HepG2 (cell line): ENCODE measurements at regions not wholly inside any gene's neighbourhood (a gene's known extent, or its start where the extent isn't known, plus 50 kb on each side); places are given as distances from the start of the nearest gene placed in this dataset.

ENCODE experiments used
- DNMT1 ChIP-seq: sonication (generic); formaldehyde crosslinking; IDR thresholded peaks from 2 replicates; pipeline ENCODE4 v1.5.1; 2020; ENCODE audit warnings: mild to moderate bottlenecking, missing genetic modification reagents
- HHEX ChIP-seq: IDR thresholded peaks from 2 replicates; pipeline ENCODE4 v1.6.1; 2016; ENCODE audit warnings: control low read depth
- HOXA5 ChIP-seq: sonication (generic); formaldehyde crosslinking; IDR thresholded peaks from 2 replicates; pipeline ENCODE4 v1.4.0; 2020; ENCODE audit warnings: missing genetic modification reagents
- MEIS2 ChIP-seq: sonication (generic); formaldehyde crosslinking; IDR thresholded peaks from 2 replicates; pipeline ENCODE4 v1.9.0; 2021; ENCODE audit warnings: mild to moderate bottlenecking, missing genetic modification reagents
- MTF2 ChIP-seq: sonication (generic); formaldehyde crosslinking; IDR thresholded peaks from 2 replicates; pipeline ENCODE4 v1.5.0; 2020; ENCODE audit warnings: missing genetic modification reagents, borderline replicate concordance
- NFE2L1 ChIP-seq: sonication (generic); formaldehyde crosslinking; IDR thresholded peaks from 2 replicates; pipeline ENCODE4 v1.4.0; 2020; ENCODE audit warnings: missing genetic modification reagents, mild to moderate bottlenecking, borderline replicate concordance
- PAX8 ChIP-seq: sonication (generic); formaldehyde crosslinking; IDR thresholded peaks from 2 replicates; pipeline ENCODE4 v1.8.0; 2022; ENCODE audit warnings: mild to moderate bottlenecking, missing genetic modification reagents, borderline replicate concordance
- SOX6 ChIP-seq, 2 experiments: fragments of 450-650 bp in 1 of 2; sonication (generic) in 1 of 2; formaldehyde crosslinking in 1 of 2; IDR thresholded peaks; 2 replicates each; pipeline versions ENCODE4 v1.4.0 to v1.6.1; 2017 to 2020; ENCODE audit warnings: antibody characterized with exemption in 1 of 2, mild to moderate bottlenecking in 1 of 2, missing genetic modification reagents in 1 of 2
- WIZ ChIP-seq: sonication (generic); formaldehyde crosslinking; IDR thresholded peaks from 2 replicates; pipeline ENCODE4 v1.5.1; 2020; ENCODE audit warnings: mild to moderate bottlenecking, missing genetic modification reagents
- ZNF331 ChIP-seq: sonication (generic); formaldehyde crosslinking; IDR thresholded peaks from 2 replicates; pipeline ENCODE4 v1.4.0; 2020; ENCODE audit warnings: missing genetic modification reagents
- ZNF510 ChIP-seq: sonication (generic); formaldehyde crosslinking; IDR thresholded peaks from 2 replicates; pipeline ENCODE4 v1.4.0; 2020; ENCODE audit warnings: low read depth, mild to moderate bottlenecking, missing genetic modification reagents
- ZNF652 ChIP-seq: IDR thresholded peaks from 2 replicates; pipeline ENCODE4 v1.6.1; 2016; ENCODE audit warnings: low read depth, borderline replicate concordance
- ZNF749 ChIP-seq: sonication (generic); formaldehyde crosslinking; IDR thresholded peaks from 2 replicates; pipeline ENCODE4 v1.8.0; 2022; ENCODE audit warnings: mild to moderate bottlenecking, missing genetic modification reagents, moderate library complexity, borderline replicate concordance
- ZNF788 ChIP-seq: sonication (generic); formaldehyde crosslinking; IDR thresholded peaks from 2 replicates; pipeline ENCODE4 v1.5.0; 2020; ENCODE audit warnings: mild to moderate bottlenecking, missing genetic modification reagents, borderline replicate concordance
- TF ChIP-seq, protein P1 (sequence below): IDR thresholded peaks from 2 replicates; pipeline ENCODE4 v1.6.1; 2016; ENCODE audit warnings: low read depth, control low read depth
- TF ChIP-seq, protein P2 (sequence below): sonication (generic); formaldehyde crosslinking; IDR thresholded peaks from 2 replicates; pipeline ENCODE4 v1.5.0; 2020; ENCODE audit warnings: missing genetic modification reagents
- TF ChIP-seq, protein P3 (sequence below): IDR thresholded peaks from 2 replicates; pipeline ENCODE4 v1.6.1; 2016; ENCODE audit warnings: missing genetic modification reagents, missing compliant biosample characterization
- TF ChIP-seq, protein P4 (sequence below): sonication (generic); formaldehyde crosslinking; IDR thresholded peaks from 2 replicates; pipeline ENCODE4 v1.5.1; 2020; ENCODE audit warnings: missing genetic modification reagents, mild to moderate bottlenecking, borderline replicate concordance
- TF ChIP-seq, protein P5 (sequence below): IDR thresholded peaks from 2 replicates; pipeline ENCODE4 v1.6.1; 2016; ENCODE audit warnings: low read depth, missing genetic modification reagents, missing compliant biosample characterization

DNA sequence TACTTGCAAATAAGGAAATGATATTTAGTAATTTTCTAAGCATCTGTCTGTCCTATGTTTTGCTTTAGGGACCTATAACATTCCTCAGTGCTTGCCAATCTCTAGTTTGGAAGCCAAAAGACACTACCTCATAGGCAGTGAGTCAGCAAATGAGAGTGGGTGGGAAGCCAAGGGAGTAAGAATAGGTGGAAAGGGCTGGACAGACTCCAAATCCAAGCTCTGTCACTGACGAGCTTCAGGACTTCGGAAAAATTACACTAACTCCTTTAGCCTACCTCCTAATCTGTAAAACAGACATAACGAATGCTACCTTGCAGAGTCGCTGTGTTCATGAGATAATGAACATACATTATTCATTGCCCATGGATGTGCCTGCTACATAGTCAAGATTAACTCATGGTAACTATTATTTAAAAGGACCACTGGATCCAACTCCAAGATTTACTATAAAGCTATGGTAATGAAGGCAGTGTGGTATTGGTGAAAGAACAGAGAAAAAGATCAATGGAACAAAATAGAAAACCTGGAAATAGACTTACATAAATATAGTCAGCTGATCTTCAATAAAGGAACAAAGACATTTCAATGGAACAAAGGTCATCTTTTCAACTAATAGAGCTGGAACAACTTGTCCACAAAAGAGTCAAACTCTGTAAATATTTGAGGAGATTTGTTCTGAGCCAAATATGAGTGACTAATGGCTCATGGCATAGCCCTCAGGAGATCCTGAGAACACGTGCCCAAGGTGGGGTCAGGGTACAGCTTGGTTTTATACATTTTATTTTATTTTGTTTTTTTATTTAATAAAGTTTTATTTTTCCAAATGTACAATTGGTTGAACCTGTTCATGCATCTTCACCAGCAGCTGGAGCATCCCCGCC, 64.1 kb downstream of the FAM50B start (continued):
- TF ChIP-seq ZNF749 (CRISPR knock-in tag) (no peak), ZNF510 (CRISPR knock-in tag) (no peak), HOXA5 (0 out of 2 replicates have a peak, but pooled peaks have one; percentile 49), HHEX (CRISPR knock-in tag) (peak; percentile 88), MTF2 (CRISPR knock-in tag) (no peak), ZNF652 (peak; percentile 89), MEIS2 (CRISPR knock-in tag) (peak; percentile 37; the same call in 1 of the 2 replicates), WIZ (no peak), ZNF788 (CRISPR knock-in tag) (no peak), SOX6 (IDR thresholded peaks at IDR 0.05) (no peak), SOX6 (CRISPR knock-in tag; IDR thresholded peaks at IDR 0.05) (peak; percentile 99), DNMT1 (no peak), ZNF331 (CRISPR knock-in tag) (0 out of 2 replicates have a peak, but pooled peaks have one; percentile 65), NFE2L1 (no peak), PAX8 (CRISPR knock-in tag) (no peak)
- TF ChIP-seq, protein P1, sequence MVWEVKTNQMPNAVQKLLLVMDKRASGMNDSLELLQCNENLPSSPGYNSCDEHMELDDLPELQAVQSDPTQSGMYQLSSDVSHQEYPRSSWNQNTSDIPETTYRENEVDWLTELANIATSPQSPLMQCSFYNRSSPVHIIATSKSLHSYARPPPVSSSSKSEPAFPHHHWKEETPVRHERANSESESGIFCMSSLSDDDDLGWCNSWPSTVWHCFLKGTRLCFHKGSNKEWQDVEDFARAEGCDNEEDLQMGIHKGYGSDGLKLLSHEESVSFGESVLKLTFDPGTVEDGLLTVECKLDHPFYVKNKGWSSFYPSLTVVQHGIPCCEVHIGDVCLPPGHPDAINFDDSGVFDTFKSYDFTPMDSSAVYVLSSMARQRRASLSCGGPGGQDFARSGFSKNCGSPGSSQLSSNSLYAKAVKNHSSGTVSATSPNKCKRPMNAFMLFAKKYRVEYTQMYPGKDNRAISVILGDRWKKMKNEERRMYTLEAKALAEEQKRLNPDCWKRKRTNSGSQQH (CRISPR knock-in tag): peak; percentile 14; the same call in 1 of the 2 replicates
- TF ChIP-seq, protein P2, sequence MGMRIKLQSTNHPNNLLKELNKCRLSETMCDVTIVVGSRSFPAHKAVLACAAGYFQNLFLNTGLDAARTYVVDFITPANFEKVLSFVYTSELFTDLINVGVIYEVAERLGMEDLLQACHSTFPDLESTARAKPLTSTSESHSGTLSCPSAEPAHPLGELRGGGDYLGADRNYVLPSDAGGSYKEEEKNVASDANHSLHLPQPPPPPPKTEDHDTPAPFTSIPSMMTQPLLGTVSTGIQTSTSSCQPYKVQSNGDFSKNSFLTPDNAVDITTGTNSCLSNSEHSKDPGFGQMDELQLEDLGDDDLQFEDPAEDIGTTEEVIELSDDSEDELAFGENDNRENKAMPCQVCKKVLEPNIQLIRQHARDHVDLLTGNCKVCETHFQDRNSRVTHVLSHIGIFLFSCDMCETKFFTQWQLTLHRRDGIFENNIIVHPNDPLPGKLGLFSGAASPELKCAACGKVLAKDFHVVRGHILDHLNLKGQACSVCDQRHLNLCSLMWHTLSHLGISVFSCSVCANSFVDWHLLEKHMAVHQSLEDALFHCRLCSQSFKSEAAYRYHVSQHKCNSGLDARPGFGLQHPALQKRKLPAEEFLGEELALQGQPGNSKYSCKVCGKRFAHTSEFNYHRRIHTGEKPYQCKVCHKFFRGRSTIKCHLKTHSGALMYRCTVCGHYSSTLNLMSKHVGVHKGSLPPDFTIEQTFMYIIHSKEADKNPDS: no peak
- TF ChIP-seq, protein P3, sequence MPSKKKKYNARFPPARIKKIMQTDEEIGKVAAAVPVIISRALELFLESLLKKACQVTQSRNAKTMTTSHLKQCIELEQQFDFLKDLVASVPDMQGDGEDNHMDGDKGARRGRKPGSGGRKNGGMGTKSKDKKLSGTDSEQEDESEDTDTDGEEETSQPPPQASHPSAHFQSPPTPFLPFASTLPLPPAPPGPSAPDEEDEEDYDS (CRISPR knock-in tag): no peak
- TF ChIP-seq, protein P4, sequence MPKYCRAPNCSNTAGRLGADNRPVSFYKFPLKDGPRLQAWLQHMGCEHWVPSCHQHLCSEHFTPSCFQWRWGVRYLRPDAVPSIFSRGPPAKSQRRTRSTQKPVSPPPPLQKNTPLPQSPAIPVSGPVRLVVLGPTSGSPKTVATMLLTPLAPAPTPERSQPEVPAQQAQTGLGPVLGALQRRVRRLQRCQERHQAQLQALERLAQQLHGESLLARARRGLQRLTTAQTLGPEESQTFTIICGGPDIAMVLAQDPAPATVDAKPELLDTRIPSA (CRISPR knock-in tag): no peak
- TF ChIP-seq, protein P5, sequence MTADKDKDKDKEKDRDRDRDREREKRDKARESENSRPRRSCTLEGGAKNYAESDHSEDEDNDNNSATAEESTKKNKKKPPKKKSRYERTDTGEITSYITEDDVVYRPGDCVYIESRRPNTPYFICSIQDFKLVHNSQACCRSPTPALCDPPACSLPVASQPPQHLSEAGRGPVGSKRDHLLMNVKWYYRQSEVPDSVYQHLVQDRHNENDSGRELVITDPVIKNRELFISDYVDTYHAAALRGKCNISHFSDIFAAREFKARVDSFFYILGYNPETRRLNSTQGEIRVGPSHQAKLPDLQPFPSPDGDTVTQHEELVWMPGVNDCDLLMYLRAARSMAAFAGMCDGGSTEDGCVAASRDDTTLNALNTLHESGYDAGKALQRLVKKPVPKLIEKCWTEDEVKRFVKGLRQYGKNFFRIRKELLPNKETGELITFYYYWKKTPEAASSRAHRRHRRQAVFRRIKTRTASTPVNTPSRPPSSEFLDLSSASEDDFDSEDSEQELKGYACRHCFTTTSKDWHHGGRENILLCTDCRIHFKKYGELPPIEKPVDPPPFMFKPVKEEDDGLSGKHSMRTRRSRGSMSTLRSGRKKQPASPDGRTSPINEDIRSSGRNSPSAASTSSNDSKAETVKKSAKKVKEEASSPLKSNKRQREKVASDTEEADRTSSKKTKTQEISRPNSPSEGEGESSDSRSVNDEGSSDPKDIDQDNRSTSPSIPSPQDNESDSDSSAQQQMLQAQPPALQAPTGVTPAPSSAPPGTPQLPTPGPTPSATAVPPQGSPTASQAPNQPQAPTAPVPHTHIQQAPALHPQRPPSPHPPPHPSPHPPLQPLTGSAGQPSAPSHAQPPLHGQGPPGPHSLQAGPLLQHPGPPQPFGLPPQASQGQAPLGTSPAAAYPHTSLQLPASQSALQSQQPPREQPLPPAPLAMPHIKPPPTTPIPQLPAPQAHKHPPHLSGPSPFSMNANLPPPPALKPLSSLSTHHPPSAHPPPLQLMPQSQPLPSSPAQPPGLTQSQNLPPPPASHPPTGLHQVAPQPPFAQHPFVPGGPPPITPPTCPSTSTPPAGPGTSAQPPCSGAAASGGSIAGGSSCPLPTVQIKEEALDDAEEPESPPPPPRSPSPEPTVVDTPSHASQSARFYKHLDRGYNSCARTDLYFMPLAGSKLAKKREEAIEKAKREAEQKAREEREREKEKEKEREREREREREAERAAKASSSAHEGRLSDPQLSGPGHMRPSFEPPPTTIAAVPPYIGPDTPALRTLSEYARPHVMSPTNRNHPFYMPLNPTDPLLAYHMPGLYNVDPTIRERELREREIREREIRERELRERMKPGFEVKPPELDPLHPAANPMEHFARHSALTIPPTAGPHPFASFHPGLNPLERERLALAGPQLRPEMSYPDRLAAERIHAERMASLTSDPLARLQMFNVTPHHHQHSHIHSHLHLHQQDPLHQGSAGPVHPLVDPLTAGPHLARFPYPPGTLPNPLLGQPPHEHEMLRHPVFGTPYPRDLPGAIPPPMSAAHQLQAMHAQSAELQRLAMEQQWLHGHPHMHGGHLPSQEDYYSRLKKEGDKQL (CRISPR knock-in tag): peak; percentile 82
